Ovary (tissue), 7 donors: ENCODE measurements at regions not wholly inside any gene's neighbourhood (a gene's known extent, or its start where the extent isn't known, plus 50 kb on each side); places are given as distances from the start of the nearest gene placed in this dataset.
"Not testable (repeated sequence)": the region's sequence is repeated elsewhere in the genome, so short reads cannot be mapped to it uniquely, and the experiment has no call there.

Experiments
- DNase-seq, 5 donors: peaks; one replicate each; pipeline ENCODE4 v3.0.0-alpha.2; 2019 to 2020
- H3K27ac ChIP-seq, 2 donors: fragments of 200-600 bp; one replicate each; pipeline versions ENCODE4 v1.5.1 to v1.8.0; 2019 to 2022
- H3K27me3 ChIP-seq: fragments of 200-600 bp; one replicate; pipeline ENCODE4 v1.8.0; 2022
- H3K36me3 ChIP-seq: fragments of 200-600 bp; sonication (generic); one replicate; pipeline ENCODE4 v1.5.1; 2019
- H3K4me1 ChIP-seq: one replicate; pipeline ENCODE4 v1.8.1; 2013; ENCODE audit warnings: mild to moderate bottlenecking, moderate library complexity; ENCODE audit not compliant: insufficient read depth
- H3K4me3 ChIP-seq: fragments of 200-600 bp; sonication (generic); one replicate; pipeline ENCODE4 v1.5.1; 2017
- H3K9me3 ChIP-seq, 2 donors: fragments of 200-600 bp in 1 of 2; sonication (generic) in 1 of 2; one replicate each; pipeline versions ENCODE4 v1.5.1 to v1.8.1; 2013 to 2019; ENCODE audit warnings: mild to moderate bottlenecking in 1 of 2, moderate library complexity in 1 of 2
- EP300 ChIP-seq: sonication (generic); formaldehyde crosslinking; IDR thresholded peaks from one replicate; pipeline ENCODE4 v1.6.1; 2017; ENCODE audit warnings: antibody characterized with exemption
- POLR2A ChIP-seq: fragments of 450-650 bp; IDR thresholded peaks from one replicate; pipeline ENCODE4 v1.6.1; 2017; ENCODE audit warnings: antibody characterized with exemption, mild to moderate bottlenecking, moderate library complexity
- WGBS, 3 donors: extraction: QIAGEN DNeasy Blood & Tissue Kit in 1 of 3; methylation state at CpG; one replicate each; pipeline versions ENCODE4 v1.1.5 to v1.1.7; 2013 to 2017; 5-methylcytosine and 5-hydroxymethylcytosine counted together
- intact Hi-C, 4 donors: fragments of 100-400 bp; cut with DNase I; formaldehyde crosslinking; loops; one replicate each; pipeline versions ENCODE4 v1.11.0 to v1.15.1; 2022 to 2023
- TF ChIP-seq, protein P1 (sequence below), 3 donors: fragments of 450-650 bp in 2 of 3; fragments of 200-600 bp in 1 of 3; IDR thresholded peaks; one replicate each; pipeline versions ENCODE4 v1.5.1 to v1.8.0; 2016 to 2022; ENCODE audit warnings: antibody characterized with exemption in 3 of 3, mild to moderate bottlenecking in 1 of 3
- donor health status: DM: no; HTN: no; CAD: no; lungs with moderate emphysema.
- donor health status: DM: no; HTN: no; CAD: no.
- donor health status: Bipolar disorder and iron deficiency.
- donor health status: DM: no; HTN: no; CAD: no.
- donor health status: DM: yes; HTN: yes; CAD: no.

DNA sequence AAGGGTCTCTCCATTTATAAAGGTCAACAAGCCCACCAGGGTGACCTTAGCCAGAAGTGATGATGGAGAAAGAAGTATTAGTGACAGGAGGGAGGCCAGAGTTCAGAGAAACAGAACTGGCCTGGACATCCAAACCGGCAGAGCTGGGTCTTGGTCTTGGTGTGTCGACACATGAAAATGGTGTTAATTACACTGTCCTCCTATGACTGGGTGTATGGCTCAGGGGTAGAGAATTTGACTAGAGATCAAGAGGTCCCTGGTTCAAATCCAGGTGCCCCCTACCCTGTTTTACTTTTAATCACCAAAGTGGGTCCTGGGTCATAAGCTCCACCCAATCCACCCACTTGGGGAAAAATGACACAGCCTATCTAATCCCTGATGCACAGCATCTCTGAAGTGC lies 110.6 kb upstream of the ZNF746 start:
- Histone ChIP-seq H3K4me3 (no peak overlapping the region), H3K27ac (no peak overlapping the region), H3K27me3 (no peaks in the 10 kb centered on the region), H3K36me3 (no peaks in the 10 kb centered on the region), H3K9me3 (no peaks in the 10 kb centered on the region), H3K4me1 (no peaks in the 10 kb centered on the region)
- TF ChIP-seq, protein P1, sequence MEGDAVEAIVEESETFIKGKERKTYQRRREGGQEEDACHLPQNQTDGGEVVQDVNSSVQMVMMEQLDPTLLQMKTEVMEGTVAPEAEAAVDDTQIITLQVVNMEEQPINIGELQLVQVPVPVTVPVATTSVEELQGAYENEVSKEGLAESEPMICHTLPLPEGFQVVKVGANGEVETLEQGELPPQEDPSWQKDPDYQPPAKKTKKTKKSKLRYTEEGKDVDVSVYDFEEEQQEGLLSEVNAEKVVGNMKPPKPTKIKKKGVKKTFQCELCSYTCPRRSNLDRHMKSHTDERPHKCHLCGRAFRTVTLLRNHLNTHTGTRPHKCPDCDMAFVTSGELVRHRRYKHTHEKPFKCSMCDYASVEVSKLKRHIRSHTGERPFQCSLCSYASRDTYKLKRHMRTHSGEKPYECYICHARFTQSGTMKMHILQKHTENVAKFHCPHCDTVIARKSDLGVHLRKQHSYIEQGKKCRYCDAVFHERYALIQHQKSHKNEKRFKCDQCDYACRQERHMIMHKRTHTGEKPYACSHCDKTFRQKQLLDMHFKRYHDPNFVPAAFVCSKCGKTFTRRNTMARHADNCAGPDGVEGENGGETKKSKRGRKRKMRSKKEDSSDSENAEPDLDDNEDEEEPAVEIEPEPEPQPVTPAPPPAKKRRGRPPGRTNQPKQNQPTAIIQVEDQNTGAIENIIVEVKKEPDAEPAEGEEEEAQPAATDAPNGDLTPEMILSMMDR (IDR thresholded peaks at IDR 0.05), result no peak
- TF ChIP-seq EP300 (no peak), POLR2A (no peak)
- intact Hi-C loops, result no loop called here
- 91 to 97% (median 93%) methylated on average over 2 of the region's 2 CpGs for WGBS, 3 donors
- no peak for DNase-seq

DNA sequence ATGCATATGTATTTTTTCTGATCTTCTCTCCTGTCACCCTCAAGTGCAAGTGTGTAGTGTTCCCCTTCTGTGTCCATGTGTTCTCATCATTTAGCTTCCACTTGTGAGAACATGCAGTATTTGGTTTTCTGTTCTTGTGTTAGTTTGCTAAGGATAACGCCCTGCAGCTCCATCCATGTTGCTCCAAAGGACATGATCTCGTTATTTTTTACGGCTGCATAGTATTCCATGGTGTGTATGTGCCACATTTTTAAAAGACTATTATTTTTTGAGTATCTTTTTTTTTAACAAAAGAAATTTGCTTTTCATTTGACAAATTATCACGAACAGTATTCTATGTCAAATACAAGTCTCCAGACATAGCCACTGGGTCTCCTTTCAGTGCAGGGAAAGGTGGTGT lies 110.1 kb upstream of the ZNF746 start:
- Histone ChIP-seq H3K4me3 (no peak overlapping the region), H3K36me3 (no peaks in the 10 kb centered on the region), H3K27ac (no peak overlapping the region), H3K4me1 (no peaks in the 10 kb centered on the region), H3K27me3 (no peaks in the 10 kb centered on the region), H3K9me3 (no peaks in the 10 kb centered on the region)
- 97 to 98% (median 97%) methylated on average over 4 of the region's 4 CpGs for WGBS, 3 donors
- TF ChIP-seq POLR2A (no peak), EP300 (no peak)
- TF ChIP-seq, protein P1 (IDR thresholded peaks at IDR 0.05), result no peak
- no peak for DNase-seq
- intact Hi-C loops, result no loop called here

DNA sequence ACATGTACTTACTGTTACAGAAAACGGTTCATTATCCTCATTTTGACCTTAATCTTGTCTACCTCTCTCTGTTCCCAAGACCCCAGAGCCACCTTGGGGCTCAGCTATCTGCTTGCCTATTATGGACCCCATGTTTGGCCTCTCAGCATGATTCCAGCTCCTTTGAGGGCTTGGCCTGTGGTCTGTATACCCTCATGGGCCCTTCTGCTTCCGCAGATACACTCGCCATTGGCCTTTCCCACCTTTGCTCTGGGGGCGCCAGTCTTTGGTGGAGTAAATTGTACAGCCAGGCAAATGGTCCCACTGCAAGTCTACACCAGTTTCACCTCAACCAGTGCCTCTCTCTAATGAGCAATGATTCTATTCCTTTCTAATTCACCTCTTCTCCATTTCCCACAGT lies 109.2 kb upstream of the ZNF746 start:
- WGBS, 3 donors, result 93 to 96% (median 96%) methylated on average over 4 of the region's 4 CpGs
- H3K4me3 ChIP-seq, result no peak overlapping the region
- H3K27me3 ChIP-seq, result no peaks in the 10 kb centered on the region
- TF ChIP-seq, protein P1 (IDR thresholded peaks at IDR 0.05), result no peak
- TF ChIP-seq EP300, result no peak
- TF ChIP-seq POLR2A, result no peak
- no peak overlapping the region for H3K27ac ChIP-seq
- intact Hi-C loops, result no loop called here
- no peak for DNase-seq
- no peaks in the 10 kb centered on the region for H3K36me3 ChIP-seq
- no peaks in the 10 kb centered on the region for H3K9me3 ChIP-seq
- no peaks in the 10 kb centered on the region for H3K4me1 ChIP-seq

DNA sequence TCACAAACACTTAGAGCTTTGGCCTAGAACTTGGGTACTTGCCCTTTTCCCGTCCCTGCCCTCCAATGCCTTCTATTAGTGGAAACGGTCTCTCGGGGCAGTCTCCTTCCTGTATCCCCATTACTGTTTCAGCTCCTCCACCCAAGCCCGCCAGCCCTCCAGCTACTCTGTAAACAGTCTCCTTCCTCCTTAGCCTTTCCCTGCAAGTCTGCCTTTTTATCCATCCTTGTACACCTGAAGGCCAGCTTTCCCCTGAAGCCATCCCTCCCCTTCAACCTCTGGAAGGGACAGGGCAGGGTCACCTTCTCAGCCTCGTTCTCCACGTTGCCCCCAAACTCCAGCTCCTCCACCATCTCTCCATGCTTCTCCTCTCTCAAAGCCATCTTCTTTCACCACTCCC lies 108.1 kb upstream of the ZNF746 start:
- H3K4me3 ChIP-seq, result no peak overlapping the region
- no peaks in the 10 kb centered on the region for H3K9me3 ChIP-seq
- H3K4me1 ChIP-seq, result no peaks in the 10 kb centered on the region
- H3K27me3 ChIP-seq, result no peaks in the 10 kb centered on the region
- intact Hi-C loops, result no loop called here
- TF ChIP-seq, protein P1 (IDR thresholded peaks at IDR 0.05), result no peak
- TF ChIP-seq POLR2A, result no peak
- TF ChIP-seq EP300, result no peak
- no peak for DNase-seq
- 88 to 90% (median 89%) methylated on average over 6 of the region's 6 CpGs for WGBS, 3 donors
- no peaks in the 10 kb centered on the region for H3K36me3 ChIP-seq
- H3K27ac ChIP-seq, result no peak overlapping the region

DNA sequence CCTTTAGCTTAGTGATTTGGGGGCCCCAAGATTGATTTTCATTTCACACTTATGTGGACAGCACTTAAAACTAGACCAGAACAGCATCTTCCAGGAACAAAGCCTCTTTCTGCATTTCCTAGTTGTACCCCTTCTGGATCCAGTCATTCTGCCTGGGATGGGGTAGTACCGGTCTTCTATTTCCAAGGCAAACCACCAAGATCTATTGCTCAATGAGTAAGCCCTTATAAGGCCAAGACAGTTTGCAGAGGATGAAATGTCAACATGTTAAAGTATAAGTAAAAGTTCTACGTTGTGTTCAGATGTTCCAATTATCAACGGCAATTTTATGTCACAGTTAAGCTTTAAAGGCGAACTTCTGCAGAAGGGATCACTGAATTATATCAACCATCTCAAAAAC lies 106.9 kb upstream of the ZNF746 start:
- Histone ChIP-seq H3K4me3 (no peak overlapping the region), H3K27ac (no peak overlapping the region), H3K9me3 (no peaks in the 10 kb centered on the region), H3K36me3 (no peaks in the 10 kb centered on the region), H3K4me1 (no peaks in the 10 kb centered on the region), H3K27me3 (no peaks in the 10 kb centered on the region)
- intact Hi-C loops, result no loop called here
- TF ChIP-seq POLR2A (no peak), EP300 (no peak)
- TF ChIP-seq, protein P1 (IDR thresholded peaks at IDR 0.05), result no peak
- DNase-seq, result no peak
- 88 to 91% (median 90%) methylated on average over 4 of the region's 4 CpGs for WGBS, 3 donors

DNA sequence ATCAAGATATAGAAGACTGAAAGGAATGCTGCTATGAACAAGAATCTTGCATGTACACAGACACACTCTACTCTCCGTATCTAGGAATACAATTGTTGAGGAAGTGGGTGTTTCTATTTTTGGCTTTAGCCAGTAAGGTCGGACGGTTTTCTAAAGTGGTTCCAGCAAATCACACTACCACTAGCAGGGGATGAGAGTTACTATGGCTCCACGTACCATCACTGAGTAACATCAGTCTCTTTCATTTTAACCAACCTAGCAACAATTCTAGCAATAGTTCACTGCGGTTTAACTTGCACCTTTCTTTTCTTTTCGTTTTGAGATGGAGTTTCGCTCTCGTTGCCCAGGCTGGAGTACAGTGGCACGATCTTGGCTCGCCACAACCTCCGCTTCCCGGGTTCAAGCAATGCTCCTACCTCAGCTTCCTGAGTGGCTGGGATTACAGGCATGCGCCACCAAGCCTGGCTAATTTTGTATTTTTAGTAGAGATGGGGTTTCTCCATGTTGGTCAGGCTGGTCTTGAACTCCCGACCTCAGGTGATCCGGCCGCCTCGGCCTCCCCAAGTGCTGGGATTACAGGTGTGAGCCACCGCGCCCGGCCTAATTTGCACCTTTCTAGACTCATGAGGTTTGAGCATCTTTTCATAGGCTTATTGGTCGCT lies 103.2 kb upstream of the ZNF746 start:
- H3K27ac ChIP-seq, DNase-seq, H3K27me3 ChIP-seq, H3K4me1 ChIP-seq, H3K9me3 ChIP-seq, H3K36me3 ChIP-seq, H3K4me3 ChIP-seq, intact Hi-C loops: not testable (repeated sequence)
- WGBS, 3 donors, result 85 to 89% (median 88%) methylated on average over 21 of the region's 21 CpGs
